IPS-NIHi11 (cell line): ENCODE measurements at regions not wholly inside any gene's neighbourhood (a gene's known extent, or its start where the extent isn't known, plus 50 kb on each side); places are given as distances from the start of the nearest gene placed in this dataset.
"Not testable (repeated sequence)": the region's sequence is repeated elsewhere in the genome, so short reads cannot be mapped to it uniquely, and the experiment has no call there.

Experiments used
- DNase-seq: peaks from one replicate; pipeline ENCODE4 v3.0.0; 2012; ENCODE audit warnings: mixed read lengths, low spot score

- DNase-seq = no peak
These were observed 84.7 kb downstream of the URB2 start for GRCh38 chr1:229710746-229711145.

GRCh38 chr1:229714306-229714705, 88.3 kb downstream of the URB2 start:
- DNase-seq = no peak

GRCh38 chr1:229714964-229715603, 89.0 kb downstream of the URB2 start:
- DNase-seq = peak; percentile 32

DNA sequence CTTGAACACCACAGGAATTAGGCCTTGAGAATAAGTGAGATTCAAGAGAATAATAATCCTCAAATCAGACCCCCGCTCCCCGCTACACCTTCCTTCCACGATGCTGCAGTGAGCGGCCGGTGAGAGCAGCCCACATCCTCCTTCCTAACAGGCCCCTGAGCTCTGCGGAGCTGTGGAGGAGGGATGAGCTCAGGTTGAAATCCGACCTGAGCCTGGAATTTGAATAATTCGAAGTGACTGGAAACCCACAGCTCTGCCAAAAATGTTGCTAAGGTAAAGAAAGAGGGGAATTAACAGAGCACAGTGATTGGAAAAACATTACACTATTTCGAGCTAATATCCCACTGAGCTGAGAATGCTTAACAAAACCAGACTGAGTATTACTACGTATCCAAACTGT, 90.0 kb downstream of the URB2 start:
- peak; percentile 82 for DNase-seq

DNA sequence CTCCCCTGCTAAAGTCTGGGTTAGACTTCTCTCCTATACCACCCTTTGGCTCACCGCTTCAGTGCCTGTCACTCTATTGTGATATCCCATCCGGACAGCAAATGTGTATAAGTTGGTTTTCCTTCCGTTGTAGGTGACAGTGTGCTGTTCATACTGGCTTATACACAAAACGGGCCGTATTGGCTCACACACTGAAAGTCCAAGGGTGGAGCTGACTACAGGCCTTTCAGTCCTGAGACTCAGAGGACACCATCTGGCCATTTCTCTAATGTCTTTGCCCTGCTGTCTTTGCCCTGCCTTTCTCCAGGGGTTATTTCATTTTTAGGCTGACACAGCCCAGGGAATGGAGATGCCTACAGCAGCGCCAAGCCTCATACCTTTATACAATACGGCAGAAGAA, 90.7 kb downstream of the URB2 start:
- no peak for DNase-seq

- DNase-seq = no peak
These were observed 91.9 kb downstream of the URB2 start for GRCh38 chr1:229717786-229718576.

DNA sequence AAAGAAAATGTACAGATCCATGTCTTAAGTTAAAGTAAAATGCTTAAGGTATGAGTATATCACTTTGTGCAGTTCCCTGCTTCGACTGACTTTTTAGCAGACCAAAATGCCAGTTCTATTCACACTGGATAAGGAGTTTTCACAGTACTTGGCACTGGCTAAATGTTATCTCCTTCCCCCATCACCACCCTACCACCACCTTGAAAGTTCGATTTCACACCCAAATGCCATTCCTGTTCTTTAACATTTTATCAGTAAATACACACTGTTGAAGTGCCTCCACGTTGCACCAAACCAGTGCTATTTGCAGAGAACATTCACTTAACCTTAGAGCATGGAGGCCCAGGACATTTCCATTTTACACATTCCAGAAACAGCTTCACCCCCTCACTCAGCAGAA, 100.0 kb downstream of the URB2 start:
- no peak for DNase-seq

DNA sequence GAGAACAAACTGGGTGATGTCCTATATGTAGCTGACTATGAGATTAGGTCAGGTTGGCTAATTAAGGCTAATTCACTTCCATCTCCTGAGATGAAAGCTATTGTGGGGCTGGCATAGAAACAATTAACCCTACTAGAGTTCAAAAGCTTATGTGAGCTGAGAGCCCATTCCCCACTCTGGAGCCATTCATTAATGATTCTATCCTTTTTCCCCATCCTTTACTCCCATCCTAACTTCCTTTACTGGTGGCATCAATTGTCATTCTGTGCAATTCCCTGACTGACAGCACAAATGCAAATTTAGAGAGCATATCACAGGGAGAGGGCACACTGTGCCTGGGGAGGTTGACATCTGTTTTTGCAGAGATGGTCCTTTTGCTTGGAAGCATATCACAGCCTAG, 103.9 kb downstream of the URB2 start:
- DNase-seq = no peak

GRCh38 chr1:229730573-229730972, 104.5 kb downstream of the URB2 start:
- no peak for DNase-seq

- no peak for DNase-seq
These were observed 106.0 kb downstream of the URB2 start for GRCh38 chr1:229732061-229732460.

GRCh38 chr1:229736376-229736775, 110.3 kb downstream of the URB2 start:
- DNase-seq = no peak

- not testable (repeated sequence) for DNase-seq
These were observed 116.6 kb downstream of the URB2 start for GRCh38 chr1:229742614-229743013.

- DNase-seq = no peak
These were observed 123.9 kb downstream of the URB2 start for GRCh38 chr1:229749992-229750391.

DNA sequence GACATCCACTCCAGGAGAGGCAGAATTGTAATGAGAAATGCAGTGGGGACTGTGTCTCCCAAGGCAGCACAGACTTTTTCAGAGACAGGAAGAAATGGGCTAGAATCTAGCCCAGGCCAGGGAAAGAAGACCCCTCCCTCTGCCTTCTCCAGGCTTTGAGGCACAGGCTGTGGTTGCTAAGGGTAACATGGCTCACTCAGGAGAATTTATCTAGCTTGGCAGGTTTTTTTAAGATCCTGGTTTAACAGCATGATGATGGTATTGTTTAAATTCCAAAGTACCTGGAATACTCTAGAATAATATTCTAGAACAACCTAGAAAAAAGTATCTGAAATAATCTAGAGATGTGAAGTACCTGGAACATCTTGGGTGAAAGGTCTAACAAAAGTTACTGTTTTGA, 125.6 kb downstream of the URB2 start:
- no peak for DNase-seq

DNA sequence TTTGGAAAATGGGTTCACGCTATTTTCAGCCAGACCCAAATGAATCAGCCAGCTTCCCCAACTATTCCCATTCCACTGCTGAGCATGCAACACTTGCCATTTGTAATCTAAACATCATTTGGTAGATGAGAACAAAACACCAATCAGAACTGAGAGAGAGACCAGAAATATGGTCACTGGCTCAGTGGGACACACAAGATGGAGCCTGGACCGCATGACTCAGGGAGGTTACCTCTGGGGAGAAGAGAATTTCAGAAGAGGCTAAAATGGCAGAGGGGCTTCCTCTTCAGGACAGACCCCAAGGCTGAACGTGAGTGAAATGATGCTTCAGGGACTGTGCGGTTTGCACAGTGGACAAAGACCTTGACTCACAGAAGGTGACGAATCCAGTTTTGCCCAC, 126.6 kb downstream of the URB2 start:
- DNase-seq = no peak

GRCh38 chr1:229753764-229754551, 127.9 kb downstream of the URB2 start:
- no peak for DNase-seq

- DNase-seq = peak; percentile 42
These were observed 130.6 kb downstream of the URB2 start for GRCh38 chr1:229756666-229757065.

- no peak for DNase-seq
These were observed 131.2 kb downstream of the URB2 start for GRCh38 chr1:229757226-229757625.

DNA sequence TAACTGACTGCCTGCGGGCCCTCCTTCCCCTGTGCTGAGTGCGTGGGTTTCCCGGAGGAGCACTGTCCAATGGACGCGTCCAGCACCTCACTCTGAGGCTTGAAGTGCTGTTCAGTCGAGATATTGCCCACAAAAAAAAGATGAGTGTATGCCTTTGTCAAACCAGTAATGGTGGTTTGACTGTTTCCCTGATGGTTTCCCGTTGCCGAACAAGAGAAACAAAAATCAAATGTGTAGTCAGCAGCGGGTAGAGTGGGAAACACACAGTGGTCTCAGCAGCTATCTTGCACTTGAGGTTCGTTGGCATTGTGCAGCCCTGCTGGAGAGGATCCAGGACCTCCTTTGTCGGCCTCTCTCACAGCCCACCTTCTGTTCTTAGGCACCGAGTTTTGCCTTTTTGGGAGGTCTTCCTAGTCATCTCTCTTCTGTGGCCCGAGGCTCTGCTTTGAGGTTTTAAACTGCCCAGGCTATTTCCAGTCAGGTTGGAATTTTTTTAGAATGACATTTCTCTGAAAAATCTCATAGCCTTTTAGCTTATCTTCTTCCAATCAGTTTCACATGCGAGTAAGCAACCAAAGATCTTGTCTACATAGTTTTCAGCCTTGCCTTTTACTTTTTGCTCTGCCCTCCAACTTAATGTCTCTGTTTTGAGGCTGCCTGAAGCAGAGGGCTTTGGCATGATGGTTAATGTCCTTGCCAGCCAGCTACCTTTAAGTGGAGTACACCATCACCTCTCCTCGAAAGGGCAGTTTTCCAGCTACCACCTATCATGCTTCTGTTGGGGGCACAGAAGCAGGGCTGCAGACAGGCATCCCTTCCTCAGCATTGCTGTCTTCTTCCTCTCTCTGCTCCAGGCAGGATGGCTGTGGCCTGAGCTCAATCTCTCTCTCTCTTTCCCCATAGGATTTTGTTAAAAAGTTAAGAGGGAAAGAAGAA, 132.3 kb downstream of the URB2 start:
- no peak for DNase-seq

GRCh38 chr1:229759037-229759435, 133.0 kb downstream of the URB2 start:
- no peak for DNase-seq

GRCh38 chr1:229759586-229759985, 133.5 kb downstream of the URB2 start:
- no peak for DNase-seq

DNA sequence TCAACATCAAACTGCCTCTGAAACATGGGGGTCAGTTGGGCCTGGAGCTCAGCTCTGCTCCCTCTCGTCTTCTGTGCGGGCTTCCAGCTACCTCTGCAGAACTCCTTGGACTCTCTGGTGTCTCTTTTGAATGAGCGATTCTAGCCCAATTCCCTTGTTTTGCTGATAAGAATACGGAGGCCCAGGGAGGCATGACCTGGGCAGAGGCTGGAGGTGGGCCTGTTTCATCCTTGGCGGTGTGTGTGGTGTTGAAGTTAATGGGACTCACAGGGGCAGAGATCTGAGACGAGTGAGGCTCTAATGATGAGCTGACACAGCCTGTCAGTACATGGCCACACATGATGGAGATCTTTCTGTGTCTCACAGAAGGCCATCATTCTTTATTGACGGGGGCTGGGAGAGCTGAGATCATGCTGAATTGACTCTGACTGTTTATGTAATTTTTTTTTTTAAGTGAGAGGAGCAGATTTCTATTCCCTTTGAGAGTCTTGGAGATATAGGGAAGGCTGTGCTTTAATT, 134.5 kb downstream of the URB2 start:
- DNase-seq = no peak
